ENCODE measurements at regions not wholly inside any gene's neighbourhood (a gene's known extent, or its start where the extent isn't known, plus 50 kb on each side); places are given as distances from the start of the nearest gene placed in this dataset.

- H3K79me2 ChIP-seq (ENCODE audit: insufficient read depth, low read length): no peaks in the 10 kb centered on the region
- H3K36me3 ChIP-seq (ENCODE audit: insufficient read depth, low read length): no peaks in the 10 kb centered on the region
- H3K4me2 ChIP-seq (ENCODE audit: insufficient read depth, low read length): no peak overlapping the region
- no peaks in the 10 kb centered on the region for H3K27me3 ChIP-seq (ENCODE audit: insufficient read depth, low read length)
- H3K4me1 ChIP-seq (ENCODE audit: insufficient read depth, low read length): no peaks in the 10 kb centered on the region
- no peak overlapping the region for H3K4me3 ChIP-seq (ENCODE audit: insufficient read depth, low read length)
- H4K20me1 ChIP-seq (ENCODE audit: insufficient read depth, low read length): no peaks in the 10 kb centered on the region
- TF ChIP-seq CTCF (IDR thresholded peaks at IDR 0.05; ENCODE audit: extremely low read depth, low read depth, low read length): no peak
- no peak overlapping the region for H3K27ac ChIP-seq (ENCODE audit: low read depth, low read length)
- H2AFZ ChIP-seq (ENCODE audit: low read length): no peak overlapping the region
- H3K9me3 ChIP-seq (ENCODE audit: low read depth, low read length): no peaks in the 10 kb centered on the region
- DNase-seq (ENCODE audit: insufficient read length, low spot score, missing footprints): no peak
Observed at GRCh38 chr16:60991886-60992285, 1044.4 kb downstream of the CDH8 start.

GRCh38 chr16:60989592-60989991 lies 1046.6 kb downstream of the CDH8 start:
- no peaks in the 10 kb centered on the region for H3K27me3 ChIP-seq (ENCODE audit: insufficient read depth, low read length)
- no peak overlapping the region for H2AFZ ChIP-seq (ENCODE audit: low read length)
- no peak for TF ChIP-seq CTCF (IDR thresholded peaks at IDR 0.05; ENCODE audit: extremely low read depth, low read depth, low read length)
- no peak overlapping the region for H3K4me3 ChIP-seq (ENCODE audit: insufficient read depth, low read length)
- H3K79me2 ChIP-seq (ENCODE audit: insufficient read depth, low read length): no peaks in the 10 kb centered on the region
- H3K36me3 ChIP-seq (ENCODE audit: insufficient read depth, low read length): no peaks in the 10 kb centered on the region
- H3K27ac ChIP-seq (ENCODE audit: low read depth, low read length): no peak overlapping the region
- no peaks in the 10 kb centered on the region for H3K4me1 ChIP-seq (ENCODE audit: insufficient read depth, low read length)
- DNase-seq (ENCODE audit: insufficient read length, low spot score, missing footprints): no peak
- H4K20me1 ChIP-seq (ENCODE audit: insufficient read depth, low read length): no peaks in the 10 kb centered on the region
- H3K9me3 ChIP-seq (ENCODE audit: low read depth, low read length): no peaks in the 10 kb centered on the region
- no peak overlapping the region for H3K4me2 ChIP-seq (ENCODE audit: insufficient read depth, low read length)

- H3K9me3 ChIP-seq (ENCODE audit: low read depth, low read length): peaks cover 6% of the 10 kb centered on the region
- TF ChIP-seq CTCF (IDR thresholded peaks at IDR 0.05; ENCODE audit: extremely low read depth, low read depth, low read length): no peak
- H2AFZ ChIP-seq (ENCODE audit: low read length): no peak overlapping the region
- H3K4me3 ChIP-seq (ENCODE audit: insufficient read depth, low read length): no peak overlapping the region
- H3K27me3 ChIP-seq (ENCODE audit: insufficient read depth, low read length): no peaks in the 10 kb centered on the region
- no peaks in the 10 kb centered on the region for H4K20me1 ChIP-seq (ENCODE audit: insufficient read depth, low read length)
- H3K4me2 ChIP-seq (ENCODE audit: insufficient read depth, low read length): no peak overlapping the region
- H3K36me3 ChIP-seq (ENCODE audit: insufficient read depth, low read length): no peaks in the 10 kb centered on the region
- H3K79me2 ChIP-seq (ENCODE audit: insufficient read depth, low read length): no peaks in the 10 kb centered on the region
- no peak for DNase-seq (ENCODE audit: insufficient read length, low spot score, missing footprints)
- H3K4me1 ChIP-seq (ENCODE audit: insufficient read depth, low read length): no peaks in the 10 kb centered on the region
- H3K27ac ChIP-seq (ENCODE audit: low read depth, low read length): no peak overlapping the region
Observed at GRCh38 chr16:60979119-60979518, 1057.1 kb downstream of the CDH8 start.

- H3K27me3 ChIP-seq (ENCODE audit: insufficient read depth, low read length): no peaks in the 10 kb centered on the region
- no peaks in the 10 kb centered on the region for H3K4me1 ChIP-seq (ENCODE audit: insufficient read depth, low read length)
- no peak for TF ChIP-seq CTCF (IDR thresholded peaks at IDR 0.05; ENCODE audit: extremely low read depth, low read depth, low read length)
- no peak overlapping the region for H2AFZ ChIP-seq (ENCODE audit: low read length)
- H4K20me1 ChIP-seq (ENCODE audit: insufficient read depth, low read length): no peaks in the 10 kb centered on the region
- H3K36me3 ChIP-seq (ENCODE audit: insufficient read depth, low read length): no peaks in the 10 kb centered on the region
- no peak overlapping the region for H3K27ac ChIP-seq (ENCODE audit: low read depth, low read length)
- no peak overlapping the region for H3K4me2 ChIP-seq (ENCODE audit: insufficient read depth, low read length)
- no peaks in the 10 kb centered on the region for H3K79me2 ChIP-seq (ENCODE audit: insufficient read depth, low read length)
- H3K9me3 ChIP-seq (ENCODE audit: low read depth, low read length): no peaks in the 10 kb centered on the region
- no peak overlapping the region for H3K4me3 ChIP-seq (ENCODE audit: insufficient read depth, low read length)
- no peak for DNase-seq (ENCODE audit: insufficient read length, low spot score, missing footprints)
Observed at GRCh38 chr16:60949800-60950199, 1086.4 kb downstream of the CDH8 start.
